K562 (cell line): ENCODE measurements at regions not wholly inside any gene's neighbourhood (a gene's known extent, or its start where the extent isn't known, plus 50 kb on each side); places are given as distances from the start of the nearest gene placed in this dataset.

Experiments
- ATAC-seq: fragments of 200-7000 bp; cut with Tn5 transposase; 3 replicates; pipeline ENCODE4 v1.9.1; 2020; ENCODE audit warnings: moderate library complexity
- BruUV-seq: library from RNA; stranded (reverse); fragments of 400-500 nt; replicated peaks from 2 replicates; lab custom pipeline; 2021; lab: Mats Ljungman, UMichigan
- CTCF ChIA-PET: fragments of 300-600 bp; formaldehyde crosslinking; extraction: SDS; loops from one replicate; lab custom pipeline; 2021; ENCODE audit warnings: low intra/inter-chr PET ratio; lab: Yijun Ruan, JAX
- POLR2A ChIA-PET: fragments of 300-600, 350-650 bp; sonication (Branson Sonifier 250); formaldehyde crosslinking; extraction: SDS; loops from one replicate; lab custom pipeline; 2021; ENCODE audit warnings: antibody characterized with exemption, inconsistent platforms; lab: Yijun Ruan, JAX
- DNase-seq, 4 experiments: peaks; one replicate each; pipeline versions ENCODE4 v3.0.0 to v3.0.0-alpha.2; 2011 to 2018; ENCODE audit warnings: low spot score in 3 of 4, mixed read lengths in 3 of 4; ENCODE audit errors: extremely low read depth in 1 of 4
- FAIRE-seq: peaks from 2 replicates; lab custom pipeline; 2011; peaks lifted over from hg19 to GRCh38; lab: Jason Lieb, UNC
- H2AFZ ChIP-seq: 2 replicates; pipeline ENCODE4 v1.6.0; 2011; ENCODE audit warnings: low read depth, low read length, control low read depth, inconsistent platforms
- H3K27ac ChIP-seq: fragments of 200-600 bp; 3 replicates; pipeline ENCODE4 v1.8.0; 2011; ENCODE audit warnings: low read depth, mild to moderate bottlenecking, control low read depth, inconsistent platforms, low read length, moderate library complexity, mixed read lengths; ENCODE audit errors: extremely low read depth
- H3K27me3 ChIP-seq, 2 experiments: fragments of 300-600 bp in 1 of 2; 2 replicates in 1 of 2; 3 replicates in 1 of 2; pipeline versions ENCODE4 v1.6.0 to v1.8.0; 2011; ENCODE audit warnings: inconsistent platforms in 2 of 2, low read length in 2 of 2, mild to moderate bottlenecking in 1 of 2, mixed read lengths in 1 of 2, moderate library complexity in 1 of 2; ENCODE audit not compliant: control insufficient read depth in 2 of 2, insufficient read depth in 2 of 2
- H3K36me3 ChIP-seq: fragments of 300-600 bp; 3 replicates; pipeline ENCODE4 v1.8.0; 2011; ENCODE audit warnings: mild to moderate bottlenecking, low read length, inconsistent platforms; ENCODE audit not compliant: control insufficient read depth, insufficient read depth
- H3K4me1 ChIP-seq, 2 experiments: fragments of 200-600 bp in 1 of 2; replicated peaks in 1 of 2; 2 replicates in 1 of 2; 3 replicates in 1 of 2; pipeline versions ENCODE4 v1.5.1 to v1.8.0; 2011; ENCODE audit warnings: inconsistent platforms in 2 of 2, low read length in 2 of 2, mild to moderate bottlenecking in 1 of 2, mixed read lengths in 1 of 2, moderate library complexity in 1 of 2; ENCODE audit not compliant: control insufficient read depth in 2 of 2, insufficient read depth in 2 of 2
- H3K4me2 ChIP-seq: 2 replicates; pipeline ENCODE4 v1.6.1; 2011; ENCODE audit warnings: low read length, control low read depth, inconsistent platforms, mixed read lengths; ENCODE audit not compliant: insufficient read depth
- H3K4me3 ChIP-seq: fragments of 200-600 bp; sonication (generic), shearing (Covaris generic); 2 replicates; pipeline ENCODE4 v1.5.1; 2016; ENCODE audit warnings: control low read depth, inconsistent platforms
- H3K79me2 ChIP-seq: fragments of 200-600 bp; 3 replicates; pipeline ENCODE4 v1.8.0; 2011; ENCODE audit warnings: low read length, inconsistent platforms; ENCODE audit not compliant: control insufficient read depth, insufficient read depth
- H3K9ac ChIP-seq, 2 experiments: 2 replicates each; pipeline versions ENCODE4 v1.6.0 to v1.6.1; 2011; ENCODE audit warnings: low read depth in 2 of 2, low read length in 2 of 2, control low read depth in 1 of 2, inconsistent platforms in 1 of 2, mild to moderate bottlenecking in 1 of 2, mixed read lengths in 1 of 2; ENCODE audit not compliant: insufficient read depth in 1 of 2
- H3K9me1 ChIP-seq: one replicate; pipeline ENCODE4 v1.6.0; 2011; ENCODE audit warnings: inconsistent platforms, mild to moderate bottlenecking, low read length, moderate library complexity; ENCODE audit not compliant: control insufficient read depth, insufficient read depth
- H3K9me3 ChIP-seq: replicated peaks from 2 replicates; pipeline ENCODE4 v1.5.1; 2011; ENCODE audit warnings: low read depth, low read length, inconsistent platforms; ENCODE audit not compliant: control insufficient read depth, insufficient read depth
- H4K20me1 ChIP-seq: replicated peaks from 2 replicates; pipeline ENCODE4 v1.6.1; 2011; ENCODE audit warnings: low read length, inconsistent platforms, mixed read lengths; ENCODE audit not compliant: control insufficient read depth, insufficient read depth
- ARID3A ChIP-seq: IDR thresholded peaks from 2 replicates; pipeline ENCODE4 v1.6.1; 2012; ENCODE audit warnings: low read depth, low read length, improper control_type of control experiment, borderline replicate concordance
- HIVEP1 ChIP-seq: fragments of 250-450 bp; sonication (Bioruptor Pico); IDR thresholded peaks from 2 replicates; pipeline ENCODE4 v1.4.0; 2020; ENCODE audit warnings: mild to moderate bottlenecking
- JUN ChIP-seq, 2 experiments: sonication (generic) in 1 of 2; formaldehyde crosslinking in 1 of 2; IDR thresholded peaks; 2 replicates each; pipeline versions ENCODE4 v1.6.1 to v1.8.0; 2012 to 2022; ENCODE audit warnings: borderline replicate concordance in 2 of 2, mild to moderate bottlenecking in 2 of 2, improper control_type of control experiment in 1 of 2, low read depth in 1 of 2, low read length in 1 of 2, missing genetic modification reagents in 1 of 2
- TCF7 ChIP-seq: sonication (generic); IDR thresholded peaks from 2 replicates; pipeline ENCODE4 v1.6.1; 2016; ENCODE audit warnings: antibody characterized with exemption, borderline replicate concordance
- USF1 ChIP-seq: sonication (generic); formaldehyde crosslinking; IDR thresholded peaks from 2 replicates; pipeline ENCODE4 v1.9.0; 2022; ENCODE audit warnings: mild to moderate bottlenecking, missing genetic modification reagents
- ZFP36 ChIP-seq: fragments of 150-350 bp; IDR thresholded peaks from 2 replicates; pipeline ENCODE4 v1.6.1; 2018; ENCODE audit warnings: low read length, low read depth; ENCODE audit not compliant: partially characterized antibody
- ZNF121 ChIP-seq: sonication (generic); formaldehyde crosslinking; conservative IDR thresholded peaks from 2 replicates; pipeline ENCODE4 v1.8.0; 2022; ENCODE audit warnings: missing genetic modification reagents
- ZNF146 ChIP-seq: IDR thresholded peaks from one replicate; pipeline ENCODE4 v1.6.1; 2018; ENCODE audit warnings: missing compliant biosample characterization; ENCODE audit not compliant: unreplicated experiment
- ZNF280B ChIP-seq: fragments of 250-450 bp; sonication (Bioruptor Pico); IDR thresholded peaks from 2 replicates; pipeline ENCODE4 v1.5.1; 2021; ENCODE audit warnings: mild to moderate bottlenecking
- ZNF717 ChIP-seq: fragments of 250-450 bp; sonication (Bioruptor Pico); IDR thresholded peaks from 2 replicates; pipeline ENCODE4 v1.5.0; 2021
- ZSCAN29 ChIP-seq: fragments of 450-650 bp; IDR thresholded peaks from 2 replicates; pipeline ENCODE4 v1.6.1; 2017
- WGBS: fragments of 100-300 bp; shearing (Covaris generic); methylation state at CpG from one replicate; pipeline ENCODE4 v1.1.6; 2016; ENCODE audit warnings: low coverage, mixed read lengths; ENCODE audit not compliant: insufficient coverage; ENCODE audit errors: missing lambda C conversion rate; 5-methylcytosine and 5-hydroxymethylcytosine counted together
- in situ Hi-C: fragments of 300-500 bp; cut with MboI; formaldehyde crosslinking; loops from 4 replicates; pipeline ENCODE4 v1.15.0; 2018; ENCODE audit warnings: inconsistent platforms, mixed read lengths
- intact Hi-C: fragments of 100-400 bp; cut with micrococcal nuclease; formaldehyde crosslinking; loops from 2 replicates; pipeline ENCODE4 v1.14.2; 2022
- TF ChIP-seq, protein P1 (sequence below): sonication (generic); formaldehyde crosslinking; IDR thresholded peaks from 2 replicates; pipeline ENCODE4 v1.8.1; 2022; ENCODE audit warnings: missing genetic modification reagents

- DNase-seq, result no peak
- CTCF ChIA-PET, result no interaction called here
- no peak overlapping the region for H2AFZ ChIP-seq
- H3K4me1 ChIP-seq, result peaks cover 0 to 24% of the 10 kb centered on the region in 2 experiments; a peak in 2 of 5 replicates
- 93% methylated on average over 7 of the region's 13 CpGs for WGBS
- H3K9ac ChIP-seq, result no peak overlapping the region
- no TSS peak for BruUV-seq
- no peaks in the 10 kb centered on the region for H3K9me3 ChIP-seq
- no peaks in the 10 kb centered on the region for H3K79me2 ChIP-seq
- H3K4me2 ChIP-seq, result no peak overlapping the region
- no peak overlapping the region for H3K4me3 ChIP-seq
- TF ChIP-seq ARID3A, result no peak
- TF ChIP-seq ZFP36, result no peak
- no peak for TF ChIP-seq USF1
- TF ChIP-seq ZSCAN29, result no peak
- TF ChIP-seq ZNF121, result no peak
- no peak for TF ChIP-seq ZNF280B
- no peak for TF ChIP-seq ZNF146 (CRISPR knock-in tag)
- TF ChIP-seq TCF7, result no peak
- TF ChIP-seq ZNF717 (CRISPR knock-in tag), result no peak
- no peak for TF ChIP-seq JUN (IDR thresholded peaks at IDR 0.05; ENCODE audit: borderline replicate concordance, low read depth, low read length)
- no peak for TF ChIP-seq JUN (CRISPR knock-in tag; IDR thresholded peaks at IDR 0.05; ENCODE audit: borderline replicate concordance)
- TF ChIP-seq HIVEP1 (CRISPR knock-in tag), result no peak
- TF ChIP-seq, protein P1, sequence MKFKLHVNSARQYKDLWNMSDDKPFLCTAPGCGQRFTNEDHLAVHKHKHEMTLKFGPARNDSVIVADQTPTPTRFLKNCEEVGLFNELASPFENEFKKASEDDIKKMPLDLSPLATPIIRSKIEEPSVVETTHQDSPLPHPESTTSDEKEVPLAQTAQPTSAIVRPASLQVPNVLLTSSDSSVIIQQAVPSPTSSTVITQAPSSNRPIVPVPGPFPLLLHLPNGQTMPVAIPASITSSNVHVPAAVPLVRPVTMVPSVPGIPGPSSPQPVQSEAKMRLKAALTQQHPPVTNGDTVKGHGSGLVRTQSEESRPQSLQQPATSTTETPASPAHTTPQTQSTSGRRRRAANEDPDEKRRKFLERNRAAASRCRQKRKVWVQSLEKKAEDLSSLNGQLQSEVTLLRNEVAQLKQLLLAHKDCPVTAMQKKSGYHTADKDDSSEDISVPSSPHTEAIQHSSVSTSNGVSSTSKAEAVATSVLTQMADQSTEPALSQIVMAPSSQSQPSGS (CRISPR knock-in tag), result no peak
- TF ChIP-seq, all 486 proteins: peak for 0
- ATAC-seq (no peak), FAIRE-seq (no peak)
- Histone ChIP-seq H3K9me1 (peaks cover 3% of the 10 kb centered on the region), H3K36me3 (peaks cover 36% of the 10 kb centered on the region; the same call in 1 of the 3 replicates), H4K20me1 (peaks cover 9% of the 10 kb centered on the region; the same call in 1 of the 2 replicates), H3K27me3 (no peaks in the 10 kb centered on the region), H3K27ac (no peak overlapping the region)
- intact Hi-C loops (no loop called here), in situ Hi-C loops (no loop called here)
- POLR2A ChIA-PET, result interaction anchor here (1.1 kb wide), 1 partner anchor 22 kb away, joined by 3 read pairs; no protein-coding TSS in a partner anchor
Observed at GRCh38 chr12:124371366-124371765, 76.5 kb downstream of the RFLNA start.
